Activated CD4-positive, alpha-beta memory T cell treated with anti-CD3 and anti-CD28 coated beads, Interleukin-2, amount 10 ng/mL, durations not matched to agents 7 days and 5 days (primary cell): ENCODE measurements at regions not wholly inside any gene's neighbourhood (a gene's known extent, or its start where the extent isn't known, plus 50 kb on each side); places are given as distances from the start of the nearest gene placed in this dataset.

Experiments used
- CTCF ChIA-PET: fragments of 350-600 bp; sonication (Branson Sonifier 250); formaldehyde crosslinking; loops from one replicate; lab custom pipeline; 2021; ENCODE audit warnings: antibody characterized with exemption, inconsistent platforms; lab: Charles Lee
- POLR2A ChIA-PET: fragments of 350-600 bp; sonication (Branson Sonifier 250); formaldehyde crosslinking; loops from one replicate; lab custom pipeline; 2021; ENCODE audit warnings: antibody characterized with exemption; lab: Charles Lee
- DNase-seq: peaks from one replicate; pipeline ENCODE4 v3.0.0-alpha.2; 2020
- H3K27ac Mint-ChIP-seq: one replicate; pipeline ENCODE4 v1.8.0; 2021; ENCODE audit warnings: mild to moderate bottlenecking, mixed read lengths
- H3K27me3 Mint-ChIP-seq: one replicate; pipeline ENCODE4 v1.8.0; 2021; ENCODE audit warnings: mixed read lengths
- H3K36me3 Mint-ChIP-seq: one replicate; pipeline ENCODE4 v1.8.0; 2021; ENCODE audit warnings: low read depth, mixed read lengths
- H3K4me1 Mint-ChIP-seq: one replicate; pipeline ENCODE4 v1.8.0; 2021; ENCODE audit warnings: mixed read lengths
- H3K4me3 Mint-ChIP-seq: one replicate; pipeline ENCODE4 v1.8.0; 2021; ENCODE audit warnings: mild to moderate bottlenecking, mixed read lengths
- H3K9me3 Mint-ChIP-seq: one replicate; pipeline ENCODE4 v1.8.0; 2021; ENCODE audit warnings: mixed read lengths

DNA sequence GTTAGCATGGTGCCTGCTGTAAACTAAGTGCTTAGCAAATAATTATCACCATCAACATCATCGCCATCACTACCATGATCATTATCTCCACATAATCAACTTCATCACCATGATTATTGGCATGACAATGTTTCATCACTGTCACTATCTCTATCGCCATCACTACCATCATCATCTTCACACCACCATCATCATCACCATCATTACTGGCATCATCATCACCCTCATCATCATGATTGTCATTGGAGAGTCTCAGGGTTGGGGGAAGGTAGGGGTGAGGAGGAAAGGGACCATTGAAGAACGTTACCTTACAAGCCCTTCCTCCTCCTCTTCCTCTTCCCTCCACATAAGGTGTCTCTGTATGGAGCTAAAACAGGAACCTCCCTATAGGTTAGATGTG, 54.9 kb upstream of the GPR26 start:
- Mint-ChIP-seq H3K9me3 (no peaks in the 10 kb centered on the region), H3K4me3 (no peak overlapping the region), H3K4me1 (no peaks in the 10 kb centered on the region), H3K27ac (no peak overlapping the region), H3K27me3 (no peaks in the 10 kb centered on the region), H3K36me3 (no peaks in the 10 kb centered on the region)
- DNase-seq, result no peak
- ChIA-PET CTCF (no interaction called here), POLR2A (no interaction called here)

DNA sequence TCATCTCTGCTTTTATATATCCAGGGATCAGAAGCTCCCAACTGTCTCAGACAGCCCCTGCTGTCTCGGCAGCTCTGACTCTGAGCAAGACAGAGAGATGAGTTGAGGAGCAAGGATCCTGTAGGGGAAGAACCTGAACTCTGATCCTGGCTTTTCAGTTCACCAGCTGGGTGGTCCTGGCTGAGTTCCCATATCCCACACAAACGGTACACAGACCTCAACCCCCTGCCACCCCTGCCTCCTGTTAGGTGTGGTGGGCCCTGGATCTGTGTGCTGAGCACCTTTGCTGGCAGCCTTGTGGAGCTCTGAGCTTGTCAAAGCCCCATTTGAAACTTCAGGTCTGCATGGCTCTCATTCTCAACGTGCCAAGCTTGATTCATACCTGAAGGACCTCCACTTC, 54.3 kb upstream of the GPR26 start:
- Mint-ChIP-seq H3K36me3 (no peaks in the 10 kb centered on the region), H3K27ac (no peak overlapping the region), H3K9me3 (no peaks in the 10 kb centered on the region), H3K4me3 (no peak overlapping the region), H3K4me1 (no peaks in the 10 kb centered on the region), H3K27me3 (no peaks in the 10 kb centered on the region)
- POLR2A ChIA-PET, result no interaction called here
- DNase-seq, result no peak
- CTCF ChIA-PET, result no interaction called here

DNA sequence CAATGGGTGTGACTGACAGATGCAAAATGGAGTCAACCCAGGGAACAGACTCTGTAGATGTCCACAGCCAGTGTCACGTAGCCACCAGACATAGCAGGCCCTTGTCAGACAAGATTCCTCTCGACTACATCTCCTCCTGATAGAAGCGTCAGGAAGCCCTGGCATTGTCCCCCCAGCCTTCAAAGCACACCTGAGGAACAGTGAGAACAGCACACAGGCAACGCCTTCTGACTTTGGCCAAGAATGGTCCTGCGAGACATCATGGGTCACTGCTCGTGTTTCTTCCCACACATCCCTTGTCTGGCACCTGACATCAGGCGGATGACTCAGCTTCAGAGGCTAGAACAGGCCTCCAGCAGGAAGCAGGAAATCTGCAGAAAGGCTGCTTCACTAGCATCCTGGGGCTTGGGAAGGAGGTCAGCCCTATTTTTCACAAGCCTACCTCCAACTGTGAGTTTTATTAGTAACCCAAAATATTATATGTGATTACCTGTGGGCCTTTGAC, 52.8 kb upstream of the GPR26 start:
- CTCF ChIA-PET, result no interaction called here
- Mint-ChIP-seq H3K36me3 (no peaks in the 10 kb centered on the region), H3K27ac (no peak overlapping the region), H3K9me3 (no peaks in the 10 kb centered on the region), H3K4me3 (no peak overlapping the region), H3K27me3 (no peaks in the 10 kb centered on the region), H3K4me1 (no peaks in the 10 kb centered on the region)
- no peak for DNase-seq
- POLR2A ChIA-PET, result no interaction called here

DNA sequence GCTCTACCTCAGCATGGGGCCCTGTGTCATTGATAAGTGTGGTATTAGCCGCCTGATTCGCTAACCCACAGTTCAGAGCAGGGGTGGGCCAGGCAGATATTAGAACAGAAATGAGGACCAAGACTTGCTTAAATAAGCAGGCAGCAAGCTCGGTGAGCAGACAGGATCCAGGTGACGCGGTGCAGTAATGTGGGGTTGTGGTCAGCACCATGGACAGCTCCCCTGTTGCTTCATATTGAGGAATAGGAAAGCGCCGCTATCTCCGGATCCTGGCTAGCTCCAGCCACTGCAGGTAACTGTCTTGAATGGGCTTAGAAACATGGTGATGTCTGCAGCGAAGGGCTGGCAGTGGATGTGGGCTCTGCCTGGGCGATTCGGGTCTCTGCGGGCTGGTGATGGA, 51.3 kb upstream of the GPR26 start:
- H3K4me1 Mint-ChIP-seq, result no peaks in the 10 kb centered on the region
- no peak overlapping the region for H3K4me3 Mint-ChIP-seq
- no peaks in the 10 kb centered on the region for H3K9me3 Mint-ChIP-seq
- peak; percentile 60 for DNase-seq
- H3K27me3 Mint-ChIP-seq, result no peaks in the 10 kb centered on the region
- no peaks in the 10 kb centered on the region for H3K36me3 Mint-ChIP-seq
- POLR2A ChIA-PET, result no interaction called here
- H3K27ac Mint-ChIP-seq, result no peak overlapping the region
- CTCF ChIA-PET, result no interaction called here
